Non-pigmented ciliary epithelial cell (primary cell): ENCODE measurements at regions not wholly inside any gene's neighbourhood (a gene's known extent, or its start where the extent isn't known, plus 50 kb on each side); places are given as distances from the start of the nearest gene placed in this dataset.

Source experiments
- DNase-seq: peaks from one replicate; pipeline ENCODE4 v3.0.0-alpha.2; 2010; ENCODE audit warnings: low read depth

DNA sequence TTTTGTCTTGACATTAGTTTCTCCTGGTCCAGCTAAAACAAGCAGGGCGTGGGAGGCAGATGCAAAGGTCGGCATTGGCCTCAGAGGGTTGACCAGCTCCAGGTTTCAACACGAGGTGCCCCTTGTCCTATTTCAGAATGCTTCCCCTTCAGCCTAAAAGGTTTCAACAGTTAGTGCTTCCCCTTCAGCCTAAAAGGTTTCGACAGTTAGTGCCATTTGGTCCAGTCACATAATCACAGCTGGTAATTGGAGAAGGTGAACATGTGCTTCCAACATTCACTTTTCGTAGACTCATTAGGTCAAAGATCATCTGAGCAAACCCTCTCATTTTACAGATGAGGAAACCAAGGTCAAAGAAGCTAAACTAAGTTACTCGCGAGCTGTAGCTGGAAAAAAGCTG is 270.3 kb upstream of the MAP3K1 start:
- no peak for DNase-seq

DNA sequence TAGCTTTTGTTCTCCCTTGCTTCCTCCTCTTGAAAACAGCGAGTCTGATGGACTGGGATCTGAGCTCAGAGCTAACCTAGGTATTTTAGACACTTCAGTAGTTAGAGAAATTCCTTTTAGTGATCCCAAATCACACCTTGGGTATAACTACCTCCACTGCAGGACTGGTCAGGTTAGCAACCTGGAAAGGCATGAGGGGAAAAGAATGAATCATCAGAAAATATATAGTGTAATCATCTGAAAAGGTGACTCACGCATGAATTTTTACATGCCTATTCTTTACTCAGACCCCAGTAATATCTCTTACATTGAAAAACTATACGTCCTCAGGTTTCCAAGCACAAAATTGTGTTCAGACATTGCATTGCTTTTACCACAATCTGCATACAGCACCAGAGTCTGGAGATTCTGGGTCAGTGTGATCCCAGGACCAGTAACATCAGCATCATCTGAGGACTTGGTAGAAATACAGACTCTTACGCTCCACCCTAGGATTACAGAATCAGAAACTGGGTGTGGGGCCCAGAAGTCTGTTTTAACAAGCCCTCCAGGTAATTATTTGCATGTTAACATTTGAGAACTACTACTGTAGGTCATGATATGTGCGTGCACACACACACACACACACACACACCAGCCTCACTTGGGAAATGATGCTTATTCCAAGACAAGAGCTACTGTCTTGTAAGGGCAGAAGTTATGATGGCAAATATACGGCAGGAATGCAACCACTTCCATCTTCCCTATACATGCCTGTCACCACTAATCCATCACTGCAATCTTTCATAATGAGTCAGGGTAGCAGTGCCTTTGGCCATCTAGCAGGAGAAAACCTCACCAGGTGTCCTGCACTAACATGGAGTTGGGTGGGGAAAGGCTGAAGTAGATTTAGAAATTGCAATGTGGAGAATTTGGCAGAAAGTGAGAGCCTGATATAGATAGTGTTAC is 271.6 kb upstream of the MAP3K1 start:
- DNase-seq = no peak

DNA sequence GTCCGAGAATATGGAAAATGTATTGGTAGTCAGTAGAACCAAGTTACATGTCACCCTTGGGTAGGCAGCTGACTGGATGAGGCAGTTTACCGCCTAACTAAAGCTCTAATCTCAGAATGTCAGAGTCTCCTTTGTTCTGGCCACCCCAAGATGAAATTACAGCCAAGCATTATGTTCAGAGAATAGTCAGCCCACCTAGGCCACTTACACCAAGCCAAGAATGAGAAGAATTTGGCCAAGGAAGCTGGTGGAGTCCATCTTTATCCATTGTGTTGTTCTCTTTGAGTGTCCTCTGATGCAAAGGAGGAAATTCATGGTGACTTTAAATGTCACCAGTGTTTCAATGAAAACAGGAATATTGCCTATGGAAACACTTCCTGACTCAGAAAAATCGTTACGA is 275.1 kb upstream of the MAP3K1 start:
- no peak for DNase-seq

DNA sequence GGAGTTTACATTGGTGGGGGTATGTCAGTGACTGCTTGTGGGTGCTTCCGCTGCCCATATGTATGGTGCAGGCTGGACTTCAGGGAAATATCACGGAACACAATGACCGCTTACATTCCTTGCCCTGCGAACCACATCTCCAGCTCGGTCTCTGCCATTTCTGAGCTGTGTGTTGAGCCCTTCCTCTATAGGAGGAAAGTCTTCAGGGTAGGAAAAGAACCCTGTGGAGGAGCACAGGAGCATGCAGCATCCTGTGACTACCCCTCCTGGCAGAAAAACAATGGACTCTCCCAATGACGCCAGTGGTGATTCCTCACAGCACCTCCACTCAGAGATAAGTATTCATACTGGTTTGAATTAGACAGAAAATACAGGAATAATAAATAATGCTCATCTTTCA is 276.8 kb upstream of the MAP3K1 start:
- DNase-seq = no peak

DNA sequence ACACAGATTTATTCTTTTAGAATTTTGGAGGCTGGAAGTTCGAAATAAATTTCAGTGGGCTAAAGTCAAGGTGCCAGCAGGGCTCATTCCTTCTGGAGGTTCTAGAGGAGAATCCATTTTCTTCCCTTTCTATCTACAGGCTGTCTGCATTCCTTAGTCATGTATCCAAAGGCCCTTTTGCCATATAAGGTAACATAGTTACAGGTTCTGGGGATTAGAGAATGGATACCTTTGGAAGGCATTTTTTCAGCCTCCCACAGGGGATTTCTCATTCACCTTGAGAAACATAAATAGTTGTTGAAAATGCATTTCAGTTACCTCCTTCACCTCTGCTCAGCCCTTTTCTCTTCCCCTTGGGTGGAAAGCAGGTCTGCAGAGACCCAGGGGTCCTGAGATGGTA is 280.0 kb upstream of the MAP3K1 start:
- DNase-seq = no peak

DNA sequence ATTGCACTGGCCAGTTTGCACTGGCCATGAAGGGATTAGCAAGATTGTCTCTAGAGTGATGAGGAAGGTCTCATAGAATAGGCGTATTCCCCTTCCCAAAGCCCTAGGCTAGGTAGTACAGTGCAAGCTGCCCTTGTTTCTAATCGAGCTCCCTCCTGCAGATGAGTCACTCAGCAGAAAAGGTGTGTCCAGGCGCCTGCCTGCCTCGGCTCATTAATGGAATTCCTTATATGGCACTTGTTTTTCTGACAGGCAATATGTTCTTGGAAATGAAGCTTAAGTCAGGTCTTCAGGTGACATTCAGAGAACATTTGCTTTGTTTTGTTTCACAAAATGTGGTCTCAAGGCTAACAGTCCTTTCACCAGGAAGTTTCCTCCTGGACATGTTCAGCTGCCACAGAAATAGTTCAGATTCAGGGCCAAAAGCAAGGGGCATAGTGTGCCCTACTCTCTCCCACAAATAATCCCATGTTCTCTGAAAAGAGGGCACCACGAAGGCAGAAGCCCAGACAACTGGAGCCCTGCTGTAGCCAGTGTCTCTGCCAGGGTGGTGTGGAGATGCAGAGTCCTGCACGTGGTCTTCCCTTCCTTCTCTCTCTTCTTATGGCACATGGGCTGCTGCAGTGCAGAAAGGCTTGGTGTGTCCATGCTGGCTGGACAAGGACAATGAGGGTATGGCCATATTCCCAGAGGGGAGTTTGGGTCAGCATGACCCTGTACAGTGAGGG is 281.1 kb upstream of the MAP3K1 start:
- DNase-seq = no peak

DNA sequence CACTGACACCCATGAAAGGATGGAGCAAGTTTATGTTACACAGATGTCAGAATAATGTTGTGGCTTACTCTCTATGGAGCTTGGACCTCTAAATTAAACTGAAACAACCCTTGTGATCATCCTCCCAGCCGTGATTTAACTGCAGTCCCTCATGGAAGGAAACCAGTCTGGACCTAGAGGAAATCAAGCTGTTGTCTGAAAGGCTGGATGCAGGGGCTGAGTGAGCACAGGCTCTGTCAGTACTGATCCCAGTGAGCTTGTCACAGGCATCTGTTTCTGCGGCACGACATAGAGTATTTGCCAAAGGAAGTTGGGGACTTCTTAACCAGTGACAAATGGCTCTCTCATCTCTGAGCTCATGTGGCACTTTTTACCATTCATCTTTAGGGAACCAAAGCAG is 282.9 kb upstream of the MAP3K1 start:
- DNase-seq = no peak

DNA sequence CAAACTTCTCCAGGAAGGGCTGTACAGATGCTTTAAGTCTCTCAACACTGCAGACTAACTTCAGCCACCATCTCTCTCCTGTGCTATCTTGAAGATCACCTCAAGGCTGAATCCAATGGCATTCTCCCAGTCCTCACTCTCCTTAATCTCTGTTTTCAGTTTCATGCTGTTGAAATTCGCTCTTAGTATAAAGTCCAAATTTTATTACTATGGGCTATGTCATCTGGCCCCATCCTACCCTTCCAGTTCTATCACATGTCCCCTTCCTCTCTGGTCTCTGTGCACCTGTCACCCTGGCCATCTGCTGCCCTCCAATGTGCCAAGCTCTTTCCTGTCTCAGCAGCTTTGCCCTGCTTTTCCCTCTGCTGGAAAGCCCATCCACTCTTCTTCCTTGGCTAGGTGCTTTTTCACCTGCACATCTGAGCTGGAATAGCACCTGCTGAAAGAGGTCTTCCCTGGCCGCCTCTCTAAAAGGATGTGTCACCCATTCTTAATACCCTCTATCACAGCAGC is 284.7 kb upstream of the MAP3K1 start:
- DNase-seq = no peak

DNA sequence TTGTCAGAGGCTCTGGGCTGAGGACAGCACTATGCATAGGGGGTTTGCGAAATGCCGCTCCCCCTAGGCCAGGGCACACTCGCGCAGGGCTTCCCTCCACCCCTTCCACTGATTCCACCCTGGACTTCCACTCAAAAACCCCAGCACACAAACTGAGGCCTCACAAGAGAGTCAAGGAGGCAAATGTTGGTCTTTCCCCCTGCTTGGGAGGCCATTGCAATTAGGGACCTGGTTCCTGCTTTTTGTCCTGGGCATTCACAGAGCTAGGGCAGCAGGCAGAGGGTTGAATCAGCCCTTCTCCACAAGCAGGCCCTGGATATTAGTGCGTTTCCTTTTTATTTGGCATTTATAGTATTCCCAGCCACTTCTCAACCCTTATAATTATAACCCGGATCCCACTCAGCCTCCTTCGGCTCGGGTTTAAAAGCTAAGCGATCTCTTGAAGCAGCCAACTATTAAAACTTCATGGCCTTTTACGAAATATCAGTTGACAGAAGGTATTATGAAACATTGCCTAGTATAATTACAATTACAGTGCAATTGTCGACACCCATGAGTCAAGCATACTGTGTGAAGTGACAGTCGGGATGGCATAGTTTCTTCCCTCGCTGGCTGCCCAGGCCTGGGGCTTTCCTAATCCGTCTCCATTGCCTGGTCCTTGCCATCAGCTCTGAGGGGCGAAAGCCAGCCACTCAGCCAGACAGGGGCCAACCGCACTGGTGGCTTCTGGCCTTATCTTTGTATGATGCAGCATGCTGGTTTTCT is 285.5 kb upstream of the MAP3K1 start:
- DNase-seq = no peak

DNA sequence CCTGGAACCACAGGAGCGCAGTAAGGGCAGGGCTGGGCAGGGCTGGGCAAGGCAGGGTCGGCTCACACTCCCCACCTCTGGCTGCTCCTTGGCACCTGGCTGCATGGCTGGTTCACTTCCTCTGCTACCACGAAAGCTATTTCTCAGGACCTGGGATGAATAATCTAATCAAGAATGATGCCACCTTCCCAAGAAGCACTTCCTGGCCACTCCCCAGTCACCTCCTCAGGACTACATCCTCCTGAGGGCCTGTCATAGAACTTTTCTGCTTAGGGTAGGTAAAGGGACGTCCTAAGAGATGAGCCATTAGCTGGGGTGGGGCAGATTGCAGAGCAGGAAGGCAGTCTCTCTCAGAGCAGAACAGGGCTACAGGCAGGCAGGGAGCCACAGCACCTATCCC is 288.2 kb upstream of the MAP3K1 start:
- DNase-seq = no peak

DNA sequence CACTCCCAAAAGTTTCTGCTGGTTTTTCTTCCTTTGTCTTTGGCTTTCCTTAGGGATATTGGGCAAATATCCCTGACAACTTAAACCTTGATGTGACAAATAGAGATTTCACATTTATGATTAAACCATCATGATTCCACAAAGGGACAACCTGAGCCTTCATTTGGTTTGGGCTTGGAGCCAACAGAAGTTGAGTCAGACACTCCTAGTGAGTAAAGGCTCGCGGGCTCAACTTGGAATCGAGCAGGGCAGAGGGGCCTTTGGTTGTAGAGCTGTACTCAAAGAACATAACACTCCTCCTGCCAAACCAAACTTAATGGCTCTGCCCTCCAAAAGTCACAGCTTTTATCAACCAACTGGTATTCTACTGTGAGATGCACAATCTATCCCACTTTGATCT is 290.2 kb upstream of the MAP3K1 start:
- DNase-seq = no peak

DNA sequence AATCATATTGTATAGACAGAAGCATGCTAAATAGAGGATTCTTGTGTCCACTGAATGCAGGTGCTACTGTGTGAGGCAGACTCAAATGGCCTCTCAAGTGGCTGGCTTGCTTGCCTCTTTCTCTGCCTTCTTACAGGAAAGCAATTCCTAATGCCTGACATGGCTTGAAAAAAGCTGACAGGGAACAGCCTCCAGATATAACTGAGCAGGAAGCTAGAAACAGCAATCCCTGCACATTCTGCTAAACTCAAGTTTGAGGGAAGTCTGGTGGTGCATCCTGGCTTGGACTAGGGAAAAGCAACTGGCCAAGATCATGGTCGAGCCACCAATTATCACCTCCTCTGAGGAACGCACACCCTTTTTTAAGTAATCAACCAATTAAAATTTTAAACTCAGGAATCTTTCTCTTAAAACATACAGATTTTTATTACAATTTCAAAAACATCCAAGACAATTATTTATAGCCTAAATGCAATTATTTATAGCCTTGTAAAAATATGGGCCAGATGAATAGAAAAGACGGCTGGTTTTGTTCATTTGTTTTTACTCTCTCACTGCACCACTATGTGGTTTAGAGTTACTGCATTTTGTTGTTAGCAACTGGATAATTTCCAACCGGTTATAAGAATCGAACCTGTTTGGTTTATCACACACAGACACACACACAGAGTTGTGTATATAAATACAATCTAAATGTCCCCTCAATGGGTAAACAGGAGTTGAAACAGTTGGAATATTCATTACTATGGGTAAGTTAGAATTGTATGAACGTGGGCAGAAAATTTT is 290.9 kb upstream of the ANKRD55 start:
- DNase-seq = no peak

DNA sequence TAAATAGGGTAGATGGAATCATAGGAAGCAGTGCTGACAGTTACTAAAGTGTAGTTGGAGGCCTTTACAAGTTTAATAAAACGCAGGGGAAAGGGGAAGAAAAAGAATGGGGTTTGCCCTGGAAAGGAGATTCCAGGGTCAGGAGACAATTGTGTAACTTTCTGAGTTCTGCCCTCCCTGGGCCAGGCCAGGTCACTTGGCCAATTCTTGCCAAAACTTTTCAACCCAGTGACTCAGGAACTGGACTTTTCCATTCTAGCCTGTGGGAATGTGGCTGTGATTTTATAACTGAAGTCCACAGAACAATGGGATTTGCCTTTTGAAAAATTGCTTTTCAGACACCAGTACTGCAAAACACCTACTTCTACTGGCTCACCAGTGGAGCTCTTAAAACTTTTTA is 289.8 kb upstream of the ANKRD55 start:
- DNase-seq = no peak

DNA sequence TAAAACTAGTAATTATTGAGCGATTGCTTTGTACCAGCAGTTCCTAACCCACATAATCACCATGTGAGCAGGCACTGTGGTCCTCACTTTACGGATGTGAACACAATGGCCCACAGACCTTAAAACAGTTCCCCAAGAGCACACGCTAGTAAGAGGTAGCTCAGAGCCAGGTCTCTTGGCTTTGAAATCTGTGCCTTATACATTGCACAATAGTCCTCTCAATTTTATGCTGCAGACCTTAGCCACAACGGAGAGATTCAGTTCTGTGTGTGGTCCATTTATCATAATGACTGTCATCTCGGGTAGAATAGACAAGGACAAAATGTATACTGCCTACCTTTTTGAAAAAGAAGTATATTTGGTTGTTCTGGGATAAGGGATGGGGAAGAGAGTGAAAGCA is 289.0 kb upstream of the ANKRD55 start:
- no peak for DNase-seq

DNA sequence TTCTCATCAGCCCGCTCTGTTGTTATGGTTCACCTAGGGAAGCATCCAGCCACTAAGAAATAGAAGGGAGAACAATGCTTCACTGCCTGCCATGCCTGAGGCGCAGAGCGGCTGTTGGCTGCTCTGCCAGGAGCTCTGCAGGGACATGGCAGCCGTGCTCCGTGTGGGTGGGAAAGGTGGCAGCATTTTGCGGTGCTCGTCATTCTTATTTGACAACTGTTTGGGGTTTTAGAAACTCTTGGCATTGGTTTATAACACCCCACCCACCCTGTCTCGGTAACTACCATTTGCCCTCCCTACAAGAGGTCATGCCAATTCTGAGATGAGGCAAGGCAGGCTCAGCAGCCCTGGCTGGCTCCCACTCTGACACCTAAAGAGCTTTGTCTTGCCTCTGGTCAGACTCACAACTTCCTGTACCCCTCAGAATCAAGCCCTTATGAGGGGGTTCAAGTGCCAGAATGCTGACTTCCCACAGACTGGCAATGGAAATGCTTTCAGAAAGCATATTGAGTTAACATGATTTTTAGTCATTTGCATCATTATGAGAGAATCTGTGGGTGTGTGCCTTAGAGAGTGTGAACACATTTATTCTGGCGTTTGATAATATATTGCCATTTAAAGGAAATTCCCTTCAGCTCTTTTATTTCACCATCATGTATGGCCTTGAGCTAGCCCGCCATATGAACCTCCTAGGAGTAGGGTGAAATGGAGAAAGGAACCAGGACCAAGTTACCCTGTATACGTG is 288.0 kb upstream of the ANKRD55 start:
- DNase-seq = no peak

DNA sequence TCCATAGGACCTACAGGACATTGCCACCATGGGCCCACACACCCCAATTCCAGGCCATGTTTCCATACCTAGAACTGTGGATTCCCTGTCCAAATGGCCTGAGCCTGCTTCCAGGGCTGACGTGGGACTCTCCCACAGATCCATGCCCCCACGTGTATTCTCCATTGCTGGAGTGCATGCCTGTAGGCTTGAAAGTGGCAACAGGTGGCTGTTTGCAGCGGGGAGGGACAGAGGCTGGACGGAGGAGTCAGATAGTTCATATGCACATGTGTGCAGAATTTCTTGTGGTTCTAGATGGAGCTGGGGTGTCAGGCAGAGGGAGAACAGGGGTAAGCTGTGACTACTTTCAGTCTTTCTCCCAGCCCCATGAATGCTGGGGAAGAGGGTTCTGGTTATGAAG is 285.7 kb upstream of the ANKRD55 start:
- DNase-seq = no peak

DNA sequence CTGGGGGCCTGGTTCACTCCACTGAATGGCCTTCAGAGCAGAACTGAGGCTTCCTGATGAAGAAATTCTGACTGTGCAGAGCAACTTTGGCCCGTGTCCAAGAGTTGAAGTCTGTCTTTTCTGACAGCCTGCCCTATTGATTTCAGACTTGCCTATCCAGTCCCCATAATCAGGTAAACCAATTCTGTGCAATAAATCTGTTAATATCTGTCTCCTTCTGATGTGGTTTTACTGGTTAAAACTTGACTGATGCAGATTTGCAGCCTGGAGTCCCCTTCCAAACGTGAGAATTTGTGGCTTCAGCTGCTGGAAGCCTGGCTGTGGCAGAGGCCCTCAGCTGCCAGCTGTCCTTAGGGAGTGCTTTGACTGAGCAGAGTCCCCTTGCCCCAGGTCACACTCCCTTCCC is 283.9 kb upstream of the ANKRD55 start:
- DNase-seq = no peak

DNA sequence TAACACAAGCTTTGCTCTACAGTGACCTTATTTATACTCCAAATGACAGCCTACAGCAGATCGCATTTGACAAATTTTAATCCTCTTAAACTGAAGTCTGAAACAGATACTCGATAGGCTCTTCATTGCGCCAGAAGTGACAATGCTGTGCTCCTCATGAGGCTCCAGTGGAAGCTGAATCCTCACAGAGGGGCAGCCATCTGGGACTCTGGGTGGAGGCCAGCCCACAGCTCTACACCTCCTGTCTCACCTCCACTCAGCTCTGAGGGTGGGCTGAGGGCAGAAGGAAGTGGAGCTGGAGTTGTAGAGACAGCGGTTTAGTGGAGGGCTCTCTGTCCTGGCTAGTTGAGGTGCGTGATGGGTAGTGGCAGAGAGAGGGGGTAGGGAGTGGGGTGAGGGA is 283.3 kb upstream of the ANKRD55 start:
- DNase-seq = no peak

DNA sequence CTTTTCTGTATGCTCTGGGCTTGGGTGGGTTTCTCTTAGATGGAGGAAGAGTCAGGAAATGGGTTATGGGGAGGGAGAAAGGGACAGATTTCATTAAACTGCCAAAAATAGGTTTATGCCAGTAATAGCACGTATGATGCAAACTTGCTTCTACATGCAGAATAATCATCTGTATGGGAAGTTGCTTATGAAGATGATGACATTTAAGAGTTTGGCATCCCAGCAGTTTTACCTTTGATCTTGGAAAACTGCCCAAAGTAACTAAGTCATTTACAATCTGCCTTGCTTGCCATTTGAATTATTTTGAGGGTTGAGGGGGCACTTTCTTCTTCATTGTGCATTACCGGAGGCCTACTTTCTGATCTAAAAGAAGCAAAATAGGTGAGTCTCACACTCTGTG is 282.9 kb upstream of the ANKRD55 start:
- no peak for DNase-seq

DNA sequence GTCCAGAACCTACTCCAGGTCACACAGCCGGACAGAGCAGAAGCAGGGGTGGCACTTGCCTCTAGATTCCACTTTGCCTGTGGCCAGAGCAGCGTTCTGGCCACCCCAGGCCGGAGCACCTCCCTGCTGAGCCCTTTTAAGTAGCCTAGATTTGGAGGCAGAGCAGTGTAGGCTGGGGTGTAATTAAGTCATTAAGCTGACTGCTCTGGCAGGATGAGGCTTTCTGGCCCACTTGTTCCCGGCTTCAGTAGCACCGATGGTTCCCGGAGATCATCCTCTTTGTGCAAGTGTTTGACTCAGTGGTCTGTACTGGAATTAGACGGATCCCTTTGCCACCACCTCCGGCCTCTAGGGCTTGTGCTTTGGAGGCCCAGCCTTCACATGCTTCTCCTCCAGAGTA is 281.9 kb upstream of the ANKRD55 start:
- DNase-seq = no peak

DNA sequence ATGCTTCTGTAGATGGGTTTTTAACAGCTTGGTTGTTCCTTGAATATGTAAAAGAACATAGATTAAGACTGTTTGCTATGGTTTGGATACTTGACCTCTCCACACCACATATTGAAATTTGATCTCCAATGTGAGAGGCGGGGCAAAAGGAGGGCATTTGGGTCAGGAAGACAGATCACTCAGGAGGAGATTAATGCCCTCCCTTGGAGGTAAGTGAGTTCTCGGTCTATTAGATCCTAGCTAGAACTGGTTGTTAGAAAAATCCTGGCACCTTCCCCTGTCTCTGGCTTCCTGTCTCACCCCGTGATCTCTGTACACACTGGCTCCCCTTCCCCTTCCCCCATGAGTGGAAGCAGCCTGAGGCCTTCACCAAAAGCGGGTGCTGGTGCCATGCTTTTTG is 281.1 kb upstream of the ANKRD55 start:
- no peak for DNase-seq
